ENCODE measurements at regions not wholly inside any gene's neighbourhood (a gene's known extent, or its start where the extent isn't known, plus 50 kb on each side); places are given as distances from the start of the nearest gene placed in this dataset.
"Not testable (repeated sequence)": the region's sequence is repeated elsewhere in the genome, so short reads cannot be mapped to it uniquely, and the experiment has no call there.

DNA sequence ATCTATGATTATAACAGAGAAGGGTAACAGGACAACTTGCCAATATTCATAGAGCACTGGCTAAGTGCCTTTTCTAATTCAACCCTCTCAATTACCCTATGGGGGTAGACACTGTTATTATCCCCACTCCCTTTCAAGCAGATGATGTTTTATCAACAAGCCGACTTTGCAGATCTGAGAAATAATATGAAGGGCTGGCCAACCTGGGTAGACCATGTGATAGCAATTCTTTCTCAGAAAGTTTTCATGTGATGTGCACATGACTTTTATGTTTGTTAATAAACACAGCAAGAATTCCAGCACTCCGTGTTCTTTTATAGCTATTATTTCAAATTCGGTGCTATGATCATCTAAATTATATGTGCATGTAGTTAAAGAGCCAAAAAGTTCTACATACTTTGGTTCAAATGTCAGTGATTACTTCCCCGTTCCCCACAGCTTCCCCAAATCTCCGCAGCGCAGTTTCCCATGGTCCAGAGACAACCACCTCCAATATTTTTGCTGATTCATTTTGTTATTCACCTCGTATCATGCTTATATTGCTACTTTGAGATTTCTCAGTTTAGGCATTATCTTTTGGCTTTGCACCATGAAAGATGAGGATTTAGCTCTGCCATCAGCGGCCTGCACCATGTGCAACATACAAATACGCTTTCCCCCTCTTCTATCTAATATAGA is 96.7 kb upstream of the GADD45A start:
- DNase-seq = no peak

DNA sequence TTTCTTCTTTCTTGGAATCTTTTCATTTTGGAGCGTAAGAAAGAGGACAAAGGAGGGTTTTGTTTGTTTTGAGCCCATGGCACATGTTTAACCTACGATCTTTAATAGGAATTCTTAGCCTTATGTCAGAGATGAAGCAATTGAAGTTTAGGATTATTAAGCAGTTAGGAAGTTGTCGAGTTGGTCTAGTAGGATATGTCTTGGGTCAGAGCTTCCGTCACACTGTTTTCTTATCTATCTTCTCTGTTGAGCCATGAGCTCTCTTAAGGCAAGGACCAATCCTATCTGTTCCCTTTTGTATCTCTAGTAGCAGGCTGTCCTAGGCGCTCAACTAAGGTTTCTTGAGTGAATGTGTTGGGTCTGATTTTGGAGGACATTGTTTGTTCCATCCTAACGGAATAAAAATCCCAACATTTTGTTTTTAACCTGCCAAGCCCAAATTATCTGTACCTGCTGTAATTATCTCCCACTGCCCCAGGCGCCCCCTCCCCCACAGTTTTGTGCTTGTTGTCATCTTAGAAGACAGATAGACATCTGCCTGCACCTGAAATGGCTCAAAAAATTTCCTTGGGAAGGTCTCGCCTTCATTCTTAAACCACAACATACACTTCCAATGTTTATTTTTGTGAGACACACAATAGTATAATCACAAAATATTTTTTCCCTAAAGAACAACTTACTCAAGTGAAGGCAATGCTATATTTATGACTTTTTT is 95.3 kb upstream of the GADD45A start:
- no peak for DNase-seq

DNA sequence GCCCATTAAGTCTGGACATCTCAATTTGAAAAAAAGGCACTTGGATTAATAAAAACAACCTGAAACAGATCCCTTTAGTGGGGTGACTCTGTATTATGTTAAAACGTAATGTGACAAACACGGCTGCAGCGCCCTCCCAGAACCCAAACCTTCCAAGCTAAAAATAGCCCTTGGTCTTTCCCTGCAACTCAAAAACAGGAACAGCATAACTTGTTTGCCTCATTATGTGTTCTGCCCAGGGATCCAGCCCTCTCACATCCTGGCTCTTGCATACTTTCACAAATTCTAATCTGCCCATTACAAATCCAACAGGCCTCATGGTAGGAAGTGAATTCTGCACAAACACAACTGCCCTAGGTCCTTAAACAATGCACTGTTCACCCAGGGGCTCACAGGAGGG is 94.7 kb upstream of the GADD45A start:
- DNase-seq = peak in 1 of 14 donors; percentile 6

DNA sequence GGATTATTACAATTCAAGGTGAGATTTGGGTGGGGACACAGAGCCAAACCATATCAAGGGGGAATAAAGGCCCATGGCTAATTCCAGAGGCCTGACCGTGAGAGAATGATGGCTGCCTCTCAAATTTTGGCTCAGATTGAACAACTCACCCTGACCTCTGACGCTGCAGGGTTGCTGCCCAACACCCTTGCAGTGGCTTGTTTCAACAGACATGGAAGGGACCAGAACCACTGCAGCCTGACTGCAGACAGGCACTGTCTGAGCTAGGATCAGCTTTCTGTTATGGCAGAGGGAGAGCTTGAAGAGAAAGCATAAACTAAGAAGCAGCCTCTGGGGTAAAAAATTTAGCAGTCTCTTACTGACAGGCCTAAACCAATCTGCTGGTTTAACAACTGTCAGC is 90.2 kb upstream of the GADD45A start:
- no peak for DNase-seq

DNA sequence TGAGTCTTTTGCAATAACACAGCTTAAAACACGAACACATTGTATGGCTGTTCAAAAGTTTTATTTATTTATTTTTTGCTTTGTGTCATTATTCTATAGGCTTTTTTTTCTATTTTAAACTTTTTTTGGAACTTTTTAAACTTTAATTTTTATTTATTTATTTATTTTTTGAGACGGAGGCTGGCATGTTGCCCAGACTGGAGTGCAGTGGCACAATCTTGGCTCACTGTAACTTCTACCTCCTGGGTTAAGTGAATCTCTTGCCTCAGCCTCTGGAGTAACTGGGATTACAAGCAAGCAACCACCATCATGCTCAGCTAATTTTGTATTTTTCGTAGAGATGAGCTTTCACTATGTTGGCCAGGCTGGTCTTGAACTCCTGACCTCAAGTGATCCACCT is 88.3 kb upstream of the GADD45A start:
- no peak for DNase-seq

DNA sequence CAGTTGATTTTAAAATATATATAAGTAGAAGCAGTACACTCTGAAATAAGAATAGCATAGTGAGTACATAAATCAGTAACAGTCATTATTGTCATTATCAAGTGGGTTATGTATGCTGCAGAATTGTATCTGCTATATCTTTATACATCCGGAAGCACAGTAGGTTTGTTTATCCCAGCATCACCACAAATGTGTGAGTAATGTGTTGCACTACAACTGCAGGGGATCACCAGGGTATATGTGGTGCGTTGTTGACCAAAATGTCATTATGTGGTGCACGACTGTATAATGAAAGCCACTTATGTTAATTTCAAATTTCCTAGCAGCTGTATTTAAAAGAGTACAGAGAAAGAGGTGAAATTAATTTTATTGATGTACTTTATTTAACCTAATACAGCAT is 87.7 kb upstream of the GADD45A start:
- no peak for DNase-seq

DNA sequence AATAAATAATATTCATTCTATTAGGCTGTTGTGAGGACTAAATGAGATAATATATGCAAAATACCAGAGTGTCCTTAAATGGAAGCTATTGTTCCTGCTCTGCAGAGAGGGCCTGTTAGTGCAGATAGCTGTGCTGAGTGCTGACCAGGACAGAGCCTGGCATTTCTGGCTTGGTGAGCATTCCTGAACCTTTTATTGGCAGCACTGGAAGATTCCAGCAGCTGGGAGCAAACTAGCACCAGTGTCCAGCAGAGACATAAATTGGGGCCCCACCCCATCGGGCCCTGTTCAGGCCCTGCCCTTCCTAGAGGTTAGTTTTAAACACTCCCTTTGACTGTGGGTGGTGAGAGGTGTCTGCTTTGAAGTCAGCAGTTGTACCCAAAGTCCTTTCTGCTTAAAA is 85.9 kb upstream of the GADD45A start:
- DNase-seq = no peak

DNA sequence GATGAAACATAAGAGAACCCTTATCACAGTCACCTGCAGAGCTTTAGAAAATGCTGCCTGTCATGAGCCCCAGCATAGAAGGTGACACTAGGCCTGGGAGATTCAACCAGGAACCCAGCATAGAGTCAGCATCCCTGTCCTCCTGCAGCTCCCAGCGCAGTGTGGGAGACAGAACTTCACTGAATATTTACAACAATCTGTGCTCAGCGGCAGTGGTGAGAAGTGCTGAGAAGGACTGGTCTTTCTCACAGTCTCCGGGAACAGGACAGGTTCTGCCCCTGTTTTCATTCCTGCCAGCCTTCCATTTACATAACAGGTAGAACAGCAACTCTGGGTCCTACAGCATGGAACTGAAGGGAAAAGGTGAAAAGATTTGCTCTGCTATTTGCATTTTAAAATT is 83.5 kb upstream of the GADD45A start:
- no peak for DNase-seq

DNA sequence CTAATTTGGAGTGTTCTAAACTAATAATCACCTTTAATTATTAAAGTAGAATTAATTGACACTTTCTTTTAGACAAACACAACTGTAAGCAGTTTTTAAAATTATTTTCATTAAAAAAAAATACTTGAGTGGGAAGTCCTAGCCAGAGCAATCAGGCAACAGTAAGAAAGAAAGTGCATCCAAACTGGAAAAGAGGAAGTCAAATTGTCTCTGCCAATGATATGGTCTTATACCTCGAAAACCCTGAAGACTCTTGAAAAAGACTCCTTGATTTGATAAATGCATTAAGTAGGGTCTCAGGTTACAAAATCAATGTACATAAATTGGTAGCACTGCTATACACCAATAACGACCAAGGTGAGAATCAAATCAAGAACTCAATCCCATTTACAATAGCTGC is 83.0 kb upstream of the GADD45A start:
- no peak for DNase-seq

DNA sequence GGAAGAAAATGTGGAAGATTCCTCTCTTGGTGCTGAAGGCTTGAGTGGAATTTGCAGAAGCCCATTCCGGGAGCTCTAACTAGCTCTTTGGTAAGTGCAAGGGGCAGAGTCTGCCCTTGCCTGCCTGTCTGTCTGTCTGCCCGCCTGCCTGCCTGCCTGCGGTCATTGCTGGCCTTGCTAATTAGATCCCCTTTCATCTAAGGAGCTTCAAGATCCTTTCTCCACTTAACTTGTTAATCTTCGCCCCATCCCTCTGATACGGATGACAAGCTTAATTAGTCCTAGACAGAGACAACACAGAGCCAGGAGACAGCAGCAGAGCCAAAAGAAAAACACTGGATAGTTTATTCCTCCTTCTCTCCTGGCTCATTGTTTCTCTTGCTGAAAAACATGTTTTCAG is 80.2 kb upstream of the GADD45A start:
- DNase-seq = no peak

DNA sequence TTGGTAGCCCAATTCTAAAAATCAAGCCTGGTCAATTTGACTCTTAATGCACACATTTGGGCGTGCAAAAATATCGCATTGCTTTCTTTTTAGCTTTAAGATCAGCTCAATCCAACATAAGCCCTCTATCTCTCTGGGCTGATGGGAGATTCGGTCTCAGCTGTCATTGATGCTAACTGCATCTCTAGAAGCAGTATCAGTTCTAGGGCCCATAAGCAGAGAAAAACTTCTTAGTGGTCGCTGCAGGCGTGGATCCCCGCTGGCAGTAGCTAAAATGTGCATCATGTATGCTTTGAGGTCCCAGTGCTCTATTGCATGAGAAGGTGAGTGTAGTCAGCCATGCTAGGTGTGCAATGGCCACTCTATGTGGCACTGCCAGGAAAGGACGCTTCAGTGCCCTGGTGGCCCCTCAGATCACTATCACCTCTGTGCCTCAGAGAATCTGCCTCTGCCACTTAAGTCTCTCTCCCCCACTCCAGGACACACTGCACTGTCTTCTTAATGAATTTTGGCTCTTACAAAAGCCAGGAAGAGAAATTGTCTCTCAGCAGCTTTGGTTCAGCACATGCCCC is 79.7 kb upstream of the GADD45A start:
- DNase-seq = no peak

DNA sequence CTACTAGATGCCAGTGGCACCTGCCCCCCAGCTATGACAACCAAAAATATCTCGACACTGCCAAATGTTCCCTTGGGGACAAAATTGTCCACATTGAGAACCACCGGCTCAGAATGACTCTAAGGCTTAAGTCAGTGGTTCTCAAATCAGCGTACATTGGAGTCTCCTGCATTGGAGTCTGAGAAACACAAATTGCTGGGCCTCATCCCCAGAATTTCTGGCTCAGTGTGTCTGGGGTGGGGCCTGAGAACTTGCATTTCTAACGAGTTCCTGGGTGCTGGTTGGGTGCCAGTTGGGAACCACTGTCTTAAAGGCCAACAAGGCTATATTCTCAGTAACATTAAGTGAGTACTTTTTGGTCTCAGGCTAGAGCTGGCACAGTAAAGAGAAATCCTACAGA is 77.7 kb upstream of the GADD45A start:
- no peak for DNase-seq

DNA sequence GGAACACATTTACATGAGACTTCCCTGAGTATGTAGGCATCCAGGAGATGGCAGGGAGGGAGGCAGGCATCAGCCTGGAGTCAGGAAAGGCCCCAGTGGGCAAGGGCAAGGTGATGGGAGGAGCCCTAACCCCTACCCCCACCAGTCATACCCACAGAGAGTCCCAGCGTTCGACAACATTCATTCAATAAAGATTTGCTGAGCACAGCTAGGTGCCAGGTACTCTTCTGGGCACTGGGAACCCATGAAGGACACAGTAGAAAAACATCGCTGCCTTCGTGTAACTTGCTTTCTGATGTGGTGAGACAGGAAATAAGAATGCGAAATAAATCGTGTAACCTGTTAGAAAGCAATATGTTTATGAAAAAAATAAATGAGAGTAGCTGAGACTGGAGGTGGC is 77.3 kb upstream of the GADD45A start:
- DNase-seq = no peak

DNA sequence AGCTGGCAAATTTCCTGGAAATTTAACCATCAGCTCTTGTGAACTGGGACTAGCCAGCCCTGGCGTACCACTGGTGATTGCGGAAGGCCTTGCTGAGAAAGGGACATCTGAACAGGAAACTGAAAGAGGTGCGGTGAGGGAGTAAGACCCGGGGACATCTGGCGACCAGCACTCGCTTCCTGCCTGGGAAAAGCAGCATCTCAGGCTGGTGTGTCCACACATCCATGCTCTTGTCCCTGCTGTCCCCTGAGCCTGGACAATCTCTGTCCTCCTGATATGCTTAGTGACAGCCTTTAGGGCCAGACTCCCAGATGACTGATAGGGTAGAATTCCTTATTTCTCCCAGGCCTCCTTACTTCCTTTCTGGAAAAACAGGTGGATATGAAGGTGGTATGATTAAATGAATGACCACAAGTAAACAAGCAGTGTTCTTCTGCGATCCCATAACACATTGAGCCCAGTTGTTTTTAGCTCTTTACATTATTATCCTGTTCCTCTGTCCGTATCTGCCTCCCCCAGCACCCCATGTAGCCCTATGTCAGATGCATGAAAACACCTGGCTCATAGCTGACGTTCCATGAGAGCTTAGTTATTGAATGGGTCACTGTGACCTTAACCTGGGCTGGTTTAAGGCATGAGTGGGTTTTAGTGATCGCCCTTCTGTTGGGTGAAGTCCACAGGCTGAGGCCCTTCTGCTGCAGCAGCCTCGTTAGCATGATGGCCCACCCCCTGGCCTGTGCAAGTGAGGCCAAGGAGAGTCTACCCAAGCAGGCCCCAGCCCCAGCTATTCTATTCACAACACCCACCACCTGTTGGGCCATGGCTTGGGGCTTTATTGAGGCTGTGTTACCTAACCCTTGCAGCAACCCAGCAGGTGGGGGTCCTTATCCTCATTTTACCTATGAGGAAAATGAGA is 76.1 kb upstream of the GADD45A start:
- no peak for DNase-seq

DNA sequence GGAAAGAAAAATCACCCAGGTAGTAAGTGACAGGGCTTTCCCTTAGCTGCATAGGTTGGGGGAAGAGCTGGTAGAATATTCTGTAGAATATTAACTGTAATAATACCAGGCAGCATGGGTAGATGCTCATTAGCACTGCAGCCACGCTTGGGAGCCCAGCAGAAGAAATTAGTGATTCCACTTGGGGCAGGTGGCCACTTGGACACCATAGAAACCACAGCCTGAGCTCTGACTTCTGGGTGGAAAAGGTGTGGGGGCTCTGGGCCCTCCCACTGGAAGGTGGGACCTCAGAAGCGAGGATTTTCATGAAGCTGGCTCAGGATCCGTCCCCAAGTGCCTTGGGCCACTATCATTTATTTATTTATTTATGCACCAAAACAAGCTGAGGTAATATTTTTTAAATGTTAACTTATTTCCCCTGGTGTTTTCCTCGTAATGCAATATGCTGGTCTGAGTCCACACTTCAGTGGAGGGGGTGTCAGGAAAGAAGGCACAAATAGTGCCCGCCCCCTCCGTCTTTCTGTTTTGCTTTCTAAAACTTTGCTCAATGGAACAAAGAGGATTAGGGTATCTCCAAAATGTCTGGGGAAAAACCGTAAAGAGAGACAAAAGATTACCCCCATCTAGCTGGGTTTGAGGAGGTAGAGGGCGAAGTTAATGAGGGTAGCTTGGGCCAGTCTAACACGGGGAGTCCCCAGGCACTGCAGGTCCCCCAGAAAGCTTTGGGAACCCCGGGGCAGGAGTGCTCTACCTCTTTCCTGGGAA is 75.2 kb upstream of the GADD45A start:
- DNase-seq = no peak

DNA sequence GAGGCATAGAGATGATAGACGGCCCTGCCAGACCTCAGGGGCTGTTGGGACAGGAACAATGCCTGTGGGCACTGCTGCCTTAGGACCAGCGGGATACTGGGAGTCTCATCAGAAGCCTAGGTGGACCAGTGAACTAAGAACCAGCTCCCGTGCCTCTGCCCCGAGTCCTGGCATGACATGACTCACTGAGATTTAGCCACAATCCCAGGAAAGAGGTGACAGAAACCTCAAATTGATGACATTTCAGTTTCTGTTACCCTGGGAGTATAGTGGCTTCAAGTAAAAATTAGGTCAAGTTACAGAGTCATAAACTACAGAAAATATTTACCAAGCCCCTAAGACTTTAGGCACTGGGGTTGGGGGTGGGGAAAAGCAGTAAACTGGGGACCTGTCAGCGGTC is 74.6 kb upstream of the GADD45A start:
- no peak for DNase-seq

DNA sequence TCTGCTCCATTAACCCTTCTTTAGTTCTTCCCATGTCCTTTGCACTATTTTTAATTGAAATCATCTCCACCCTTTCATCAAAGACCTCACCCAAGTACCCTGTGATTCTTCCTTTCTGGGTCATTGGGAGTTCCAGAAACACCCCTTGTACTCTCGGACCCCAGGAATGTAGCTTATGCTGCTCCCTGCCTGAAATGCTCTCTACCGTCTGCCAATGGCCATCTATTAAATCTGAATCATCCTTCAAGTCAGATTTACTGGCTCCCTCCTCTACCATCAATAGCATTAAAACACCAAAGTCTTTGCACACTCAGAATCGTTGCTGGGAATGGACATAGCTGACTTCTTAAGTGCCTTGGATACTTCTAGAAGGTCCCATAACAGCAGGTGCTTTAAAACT is 73.2 kb upstream of the GADD45A start:
- DNase-seq = no peak

DNA sequence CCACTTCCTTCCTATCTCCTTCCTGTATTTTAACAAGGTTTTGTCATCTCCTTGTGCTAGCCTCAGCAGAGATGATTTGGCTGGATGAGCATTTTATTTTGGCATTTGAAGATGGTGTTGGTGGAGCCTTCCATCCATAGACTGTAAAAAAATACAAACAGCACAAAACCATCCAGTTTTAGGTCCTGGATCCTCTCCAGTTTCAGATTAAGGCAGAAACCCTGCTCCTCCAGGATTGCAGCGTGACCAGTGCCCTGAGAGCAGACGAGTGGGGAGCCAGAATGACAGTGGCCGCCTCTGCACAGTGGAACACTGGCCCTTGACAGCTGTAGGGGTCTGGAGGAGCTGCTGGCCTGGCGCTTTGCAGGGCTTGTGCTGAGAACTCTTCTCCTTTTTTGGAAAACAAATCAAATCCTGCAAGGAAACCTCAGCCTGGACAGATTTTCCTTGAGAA is 72.2 kb upstream of the GADD45A start:
- no peak for DNase-seq

DNA sequence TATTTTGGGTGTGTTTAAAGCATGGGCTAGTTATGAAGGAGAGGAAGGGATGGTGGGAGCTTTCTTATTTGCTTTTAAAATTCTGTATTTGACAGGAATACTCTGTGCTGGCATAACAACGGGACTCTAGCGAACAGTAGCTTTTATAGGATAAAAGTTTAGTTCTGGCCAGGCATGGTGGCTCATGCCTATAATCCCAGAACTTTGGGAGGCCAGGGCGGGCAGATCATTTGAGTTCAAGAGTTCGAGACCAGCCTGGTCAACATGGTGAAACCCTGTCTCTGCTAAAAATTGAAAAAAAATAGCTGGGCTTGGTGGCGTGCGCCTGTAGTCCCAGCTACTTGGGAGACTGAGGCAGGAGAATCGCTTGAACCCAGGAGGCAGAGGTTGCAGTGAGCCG is 71.5 kb upstream of the GADD45A start:
- not testable (repeated sequence) for DNase-seq

DNA sequence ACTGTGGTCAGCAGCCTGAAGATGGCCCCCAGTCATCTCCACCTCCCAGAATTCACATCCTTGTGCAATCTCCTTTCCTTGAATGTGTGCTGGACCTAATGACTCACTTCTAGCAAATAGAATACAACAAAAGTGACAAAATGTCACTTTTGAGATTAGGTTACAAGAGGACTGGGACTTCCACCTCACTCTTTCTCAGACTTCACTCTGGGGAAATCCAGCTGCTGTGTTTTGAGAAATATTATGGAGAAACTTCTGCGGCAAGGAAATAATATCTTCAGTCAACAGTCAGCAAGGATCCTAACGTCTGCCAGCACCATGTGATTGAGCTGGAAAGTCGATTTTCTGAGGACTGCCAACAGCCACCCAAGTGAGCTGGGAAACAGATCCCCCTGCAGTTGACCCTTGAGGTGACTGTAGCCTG is 70.5 kb upstream of the GADD45A start:
- DNase-seq = no peak

DNA sequence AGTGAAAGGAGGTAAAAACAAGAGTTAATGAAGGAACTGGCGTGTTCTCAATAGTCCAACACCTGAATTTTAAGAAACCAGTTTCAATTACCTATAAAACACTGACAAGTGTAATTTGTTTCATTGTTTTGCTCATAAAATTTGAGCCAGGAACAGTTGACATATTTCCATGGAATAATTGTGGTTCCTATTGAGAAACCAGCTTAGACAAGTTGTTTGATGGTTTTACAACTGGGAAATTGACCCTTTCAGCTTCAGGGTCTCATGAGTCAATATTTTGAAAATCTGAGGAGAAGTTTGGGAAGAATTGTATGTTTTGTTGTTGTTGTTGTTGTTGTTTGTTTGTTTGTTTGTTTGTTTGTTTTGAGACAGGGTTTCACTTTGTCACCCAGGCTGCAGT is 69.1 kb upstream of the GADD45A start:
- DNase-seq = no peak

DNA sequence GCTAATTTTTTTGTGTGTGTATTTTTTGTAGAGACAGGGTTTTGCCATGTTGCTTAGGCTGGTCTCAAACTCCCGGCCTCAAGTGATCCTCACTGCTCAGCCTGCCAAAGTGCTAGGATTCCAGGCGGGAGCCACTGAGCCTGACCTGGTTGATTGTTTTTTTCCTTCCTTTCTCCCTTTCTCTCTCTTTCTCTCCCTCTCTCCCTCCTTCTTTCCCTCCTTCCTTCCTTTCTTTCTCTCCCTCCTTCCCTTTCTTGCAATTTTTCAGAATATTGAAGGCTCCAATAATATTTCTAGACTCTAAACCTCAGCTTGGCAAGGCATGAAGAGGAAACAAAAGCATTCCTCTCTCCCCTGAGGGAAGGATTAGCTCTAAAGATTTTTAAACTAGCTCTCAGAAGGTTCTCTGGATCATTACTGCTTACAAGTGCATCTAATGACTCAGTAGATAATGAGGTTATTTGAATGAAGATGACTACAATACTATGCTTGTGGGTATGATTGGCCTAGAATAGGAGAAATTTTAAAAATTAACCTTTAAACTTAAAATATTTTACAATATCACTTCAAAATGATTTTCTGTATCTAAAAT is 68.5 kb upstream of the GADD45A start:
- DNase-seq = no peak
